ENCODE measurements at regions not wholly inside any gene's neighbourhood (a gene's known extent, or its start where the extent isn't known, plus 50 kb on each side); places are given as distances from the start of the nearest gene placed in this dataset.

- H3K9me3 ChIP-seq, result no peaks in the 10 kb centered on the region
- H3K36me3 ChIP-seq, result no peaks in the 10 kb centered on the region
- WGBS, result 84% methylated on average over 2 of the region's 2 CpGs
- intact Hi-C loops (cut with DNase I), result loop anchor here (5.0 kb wide), 1 partner anchor 147 kb away; the partner anchor contains the start of gene KLF7
- H3K4me3 ChIP-seq, result no peak overlapping the region
- DNase-seq (ENCODE audit: extremely low spot score), result no peak
- H3K4me1 ChIP-seq, result peaks cover 19 to 29% (median 25%) of the 10 kb centered on the region in 4 donors
- no peak for TF ChIP-seq POLR2A (IDR thresholded peaks at IDR 0.05; ENCODE audit: low read depth)
- no peak for TF ChIP-seq POLR2AphosphoS5 (IDR thresholded peaks at IDR 0.05)
- no peak for TF ChIP-seq CTCF (IDR thresholded peaks at IDR 0.05)
- TF ChIP-seq EP300 (IDR thresholded peaks at IDR 0.05), result no peak
- no peak overlapping the region for H3K27ac ChIP-seq (replicated peaks in 1 of 4)
- H3K27me3 ChIP-seq, result no peaks in the 10 kb centered on the region
Observed at GRCh38 chr2:207313947-207314346, 148.2 kb upstream of the KLF7 start.

GRCh38 chr2:207315131-207315530, 149.4 kb upstream of the KLF7 start:
- intact Hi-C loops (cut with DNase I), result no loop called here
- Histone ChIP-seq H3K36me3 (no peaks in the 10 kb centered on the region), H3K4me3 (no peak overlapping the region), H3K9me3 (no peaks in the 10 kb centered on the region), H3K4me1 (peaks cover 18 to 22% (median 19%) of the 10 kb centered on the region in 4 donors), H3K27me3 (no peaks in the 10 kb centered on the region), H3K27ac (replicated peaks in 1 of 4) (no peak overlapping the region)
- DNase-seq (ENCODE audit: extremely low spot score), result no peak
- 96% methylated on average over 2 of the region's 2 CpGs for WGBS
- no peak for TF ChIP-seq CTCF (IDR thresholded peaks at IDR 0.05)
- TF ChIP-seq POLR2A (IDR thresholded peaks at IDR 0.05; ENCODE audit: low read depth), result no peak
- no peak for TF ChIP-seq EP300 (IDR thresholded peaks at IDR 0.05)
- no peak for TF ChIP-seq POLR2AphosphoS5 (IDR thresholded peaks at IDR 0.05)

- Histone ChIP-seq H3K27ac (replicated peaks in 1 of 4) (no peak overlapping the region), H3K27me3 (no peaks in the 10 kb centered on the region), H3K4me3 (no peak overlapping the region), H3K9me3 (no peaks in the 10 kb centered on the region), H3K4me1 (peaks cover 5 to 8% (median 6%) of the 10 kb centered on the region in 4 donors), H3K36me3 (no peaks in the 10 kb centered on the region)
- intact Hi-C loops (cut with DNase I), result no loop called here
- WGBS, result 83% methylated on average over 2 of the region's 2 CpGs
- DNase-seq (ENCODE audit: extremely low spot score), result no peak
- no peak for TF ChIP-seq POLR2AphosphoS5 (IDR thresholded peaks at IDR 0.05)
- no peak for TF ChIP-seq POLR2A (IDR thresholded peaks at IDR 0.05; ENCODE audit: low read depth)
- no peak for TF ChIP-seq CTCF (IDR thresholded peaks at IDR 0.05)
- no peak for TF ChIP-seq EP300 (IDR thresholded peaks at IDR 0.05)
Observed at GRCh38 chr2:207316484-207316883, 150.7 kb upstream of the KLF7 start.

- peaks cover under 1 to 4% (median 2%) of the 10 kb centered on the region in 4 donors for H3K4me1 ChIP-seq
- H3K27ac ChIP-seq (replicated peaks in 1 of 4), result no peak overlapping the region
- H3K9me3 ChIP-seq, result no peaks in the 10 kb centered on the region
- no peak overlapping the region for H3K4me3 ChIP-seq
- intact Hi-C loops (cut with DNase I), result no loop called here
- TF ChIP-seq CTCF (IDR thresholded peaks at IDR 0.05), result no peak
- no peak for TF ChIP-seq POLR2A (IDR thresholded peaks at IDR 0.05; ENCODE audit: low read depth)
- TF ChIP-seq EP300 (IDR thresholded peaks at IDR 0.05), result no peak
- no peak for TF ChIP-seq POLR2AphosphoS5 (IDR thresholded peaks at IDR 0.05)
- DNase-seq (ENCODE audit: extremely low spot score), result no peak
- no peaks in the 10 kb centered on the region for H3K36me3 ChIP-seq
- WGBS, result 95% methylated on average over 2 of the region's 2 CpGs
- H3K27me3 ChIP-seq, result no peaks in the 10 kb centered on the region
Observed at GRCh38 chr2:207316906-207317305, 151.2 kb upstream of the KLF7 start.

GRCh38 chr2:207317378-207317984, 151.7 kb upstream of the KLF7 start:
- H3K36me3 ChIP-seq, result no peaks in the 10 kb centered on the region
- H3K4me1 ChIP-seq, result no peaks in the 10 kb centered on the region
- WGBS, result 62% methylated on average over 4 of the region's 4 CpGs
- TF ChIP-seq CTCF (IDR thresholded peaks at IDR 0.05), result no peak
- no peak for TF ChIP-seq EP300 (IDR thresholded peaks at IDR 0.05)
- TF ChIP-seq POLR2AphosphoS5 (IDR thresholded peaks at IDR 0.05), result no peak
- no peak for TF ChIP-seq POLR2A (IDR thresholded peaks at IDR 0.05; ENCODE audit: low read depth)
- H3K4me3 ChIP-seq, result no peak overlapping the region
- no peak overlapping the region for H3K27ac ChIP-seq (replicated peaks in 1 of 4)
- H3K9me3 ChIP-seq, result no peaks in the 10 kb centered on the region
- no peak for DNase-seq (ENCODE audit: extremely low spot score)
- H3K27me3 ChIP-seq, result no peaks in the 10 kb centered on the region
- intact Hi-C loops (cut with DNase I), result no loop called here
